Vagina (tissue), 2 donors: ENCODE measurements at regions not wholly inside any gene's neighbourhood (a gene's known extent, or its start where the extent isn't known, plus 50 kb on each side); places are given as distances from the start of the nearest gene placed in this dataset.

Source experiments
- POLR2A ChIP-seq, 2 donors: fragments of 450-650 bp; IDR thresholded peaks; one replicate each; pipeline ENCODE4 v1.6.1; 2017; ENCODE audit warnings: antibody characterized with exemption in 2 of 2, mild to moderate bottlenecking in 2 of 2, moderate library complexity in 2 of 2
- POLR2AphosphoS5 ChIP-seq, 2 donors: sonication (generic); formaldehyde crosslinking; IDR thresholded peaks; one replicate each; pipeline ENCODE4 v1.9.0; 2017; ENCODE audit warnings: antibody characterized with exemption in 2 of 2, mild to moderate bottlenecking in 2 of 2, low read depth in 1 of 2; ENCODE audit not compliant: insufficient read depth in 1 of 2

GRCh38 chr15:35218215-35218614 lies 133.1 kb upstream of the NANOGP8 start:
- TF ChIP-seq POLR2AphosphoS5 (IDR thresholded peaks at IDR 0.05; ENCODE audit: insufficient read depth in 1 of 2, low read depth in 1 of 2) (no peak), POLR2A (IDR thresholded peaks at IDR 0.05) (no peak)
